Small intestine (tissue), 7 donors: ENCODE measurements at regions not wholly inside any gene's neighbourhood (a gene's known extent, or its start where the extent isn't known, plus 50 kb on each side); places are given as distances from the start of the nearest gene placed in this dataset.

ENCODE experiments used
- DNase-seq, 2 donors: peaks; one replicate each; pipeline versions ENCODE4 v3.0.0 to v3.0.0-alpha.2; 2013
- FAIRE-seq: peaks from 2 replicates; lab custom pipeline; 2012; peaks lifted over from hg19 to GRCh38; lab: Jason Lieb, UNC
- H3K27ac ChIP-seq, 3 donors: one replicate each; pipeline ENCODE4 v1.5.1; 2013; ENCODE audit warnings: low read length in 2 of 3, mild to moderate bottlenecking in 2 of 3, control low read depth in 1 of 3, inconsistent platforms in 1 of 3, low read depth in 1 of 3, moderate library complexity in 1 of 3
- H3K27me3 ChIP-seq, 3 donors: one replicate each; pipeline ENCODE4 v1.6.1; 2013; ENCODE audit warnings: low read length in 3 of 3, inconsistent platforms in 1 of 3; ENCODE audit not compliant: control insufficient read depth in 3 of 3, insufficient read depth in 3 of 3
- H3K36me3 ChIP-seq, 3 donors: one replicate each; pipeline ENCODE4 v1.6.1; 2013; ENCODE audit warnings: low read length in 3 of 3, inconsistent platforms in 1 of 3, low read depth in 1 of 3, mild to moderate bottlenecking in 1 of 3, moderate library complexity in 1 of 3; ENCODE audit not compliant: control insufficient read depth in 3 of 3, insufficient read depth in 2 of 3
- H3K4me1 ChIP-seq, 3 donors: one replicate each; pipeline ENCODE4 v1.6.1; 2013; ENCODE audit warnings: low read length in 2 of 3, inconsistent platforms in 1 of 3, low read depth in 1 of 3, mild to moderate bottlenecking in 1 of 3, moderate library complexity in 1 of 3; ENCODE audit not compliant: control insufficient read depth in 3 of 3, insufficient read depth in 2 of 3
- H3K4me3 ChIP-seq, 3 donors: one replicate each; pipeline ENCODE4 v1.5.1; 2013; ENCODE audit warnings: low read length in 3 of 3, control low read depth in 1 of 3, inconsistent platforms in 1 of 3, low read depth in 1 of 3, mild to moderate bottlenecking in 1 of 3, moderate library complexity in 1 of 3
- H3K9me3 ChIP-seq, 2 donors: one replicate each; pipeline ENCODE4 v1.6.1; 2013; ENCODE audit warnings: low read depth in 1 of 2, low read length in 1 of 2; ENCODE audit not compliant: control insufficient read depth in 2 of 2, insufficient read depth in 1 of 2
- whole genome bisulfite sequencing, 3 donors: extraction: QIAGEN DNeasy Blood & Tissue Kit; methylation state at CpG; one replicate each; pipeline ENCODE4 v1.1.7; 2013; 5-methylcytosine and 5-hydroxymethylcytosine counted together
- donor health status: healthy with polysubstance abuse.
- donor health status: control.
- donor health status: control.
- donor health status: Bipolar disorder and iron deficiency.
- donor health status: healthy.

DNA sequence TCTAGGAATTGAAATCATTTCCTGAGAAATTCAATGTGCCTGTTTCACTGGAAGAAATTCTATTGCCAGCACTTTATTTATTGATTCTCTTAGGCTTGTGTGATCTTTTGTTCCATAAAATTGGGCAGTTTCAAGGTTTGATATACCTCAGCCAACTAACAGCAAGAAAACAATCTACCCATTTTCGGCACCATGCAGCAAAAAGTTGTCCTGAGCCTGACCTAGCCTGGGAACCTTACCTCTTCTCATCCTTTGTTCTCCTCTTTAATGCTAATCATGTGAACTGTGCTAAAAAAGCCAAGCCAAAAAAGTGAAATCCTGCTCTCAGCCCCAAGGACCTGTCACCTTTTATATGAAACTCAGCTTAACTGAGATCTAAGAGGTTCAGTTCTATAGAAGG lies 477.3 kb downstream of the SUCLA2 start:
- H3K4me3 ChIP-seq: no peak overlapping the region
- H3K27ac ChIP-seq: no peak overlapping the region
- no peaks in the 10 kb centered on the region for H3K4me1 ChIP-seq
- peaks cover 0 to 6% of the 10 kb centered on the region in 2 donors for H3K9me3 ChIP-seq
- no peaks in the 10 kb centered on the region for H3K27me3 ChIP-seq
- FAIRE-seq: no peak
- 78 to 87% (median 82%) methylated on average over 1 of the region's 1 CpG for WGBS, 3 donors
- no peaks in the 10 kb centered on the region for H3K36me3 ChIP-seq
- no peak for DNase-seq

DNA sequence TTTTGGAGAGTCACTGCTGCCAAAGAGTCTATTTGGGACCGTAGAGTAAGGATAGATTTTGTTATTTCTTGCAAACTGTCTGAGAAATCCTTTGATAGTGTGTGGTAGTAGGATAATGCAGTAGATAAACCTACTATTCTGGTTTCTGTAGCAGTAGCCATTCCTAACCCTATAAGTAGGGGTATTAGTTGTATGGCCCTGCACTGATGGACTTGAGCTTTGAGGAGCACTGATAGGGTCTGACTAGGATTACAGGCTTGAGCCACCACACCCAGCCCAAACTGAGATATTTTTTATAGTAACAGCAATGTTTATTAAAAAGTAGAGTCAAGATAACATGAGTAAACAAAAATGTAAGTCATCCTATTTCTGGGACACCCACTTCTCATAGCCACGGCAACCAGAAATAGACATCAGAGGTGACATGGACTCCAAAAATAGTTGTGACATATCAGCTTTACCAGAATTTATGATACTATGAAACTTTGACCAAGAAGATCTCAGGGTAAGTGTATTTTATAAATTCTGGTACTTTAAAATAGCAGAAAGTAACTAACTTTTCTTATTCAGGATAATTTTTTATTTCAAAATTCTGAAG lies 479.1 kb downstream of the SUCLA2 start:
- Histone ChIP-seq H3K9me3 (peaks cover 0 to 6% of the 10 kb centered on the region in 2 donors), H3K4me1 (no peaks in the 10 kb centered on the region), H3K27ac (no peak overlapping the region), H3K4me3 (no peak overlapping the region), H3K36me3 (no peaks in the 10 kb centered on the region), H3K27me3 (no peaks in the 10 kb centered on the region)
- 75 to 86% (median 81%) methylated on average over 2 of the region's 2 CpGs for WGBS, 3 donors
- FAIRE-seq (no peak), DNase-seq (no peak)

DNA sequence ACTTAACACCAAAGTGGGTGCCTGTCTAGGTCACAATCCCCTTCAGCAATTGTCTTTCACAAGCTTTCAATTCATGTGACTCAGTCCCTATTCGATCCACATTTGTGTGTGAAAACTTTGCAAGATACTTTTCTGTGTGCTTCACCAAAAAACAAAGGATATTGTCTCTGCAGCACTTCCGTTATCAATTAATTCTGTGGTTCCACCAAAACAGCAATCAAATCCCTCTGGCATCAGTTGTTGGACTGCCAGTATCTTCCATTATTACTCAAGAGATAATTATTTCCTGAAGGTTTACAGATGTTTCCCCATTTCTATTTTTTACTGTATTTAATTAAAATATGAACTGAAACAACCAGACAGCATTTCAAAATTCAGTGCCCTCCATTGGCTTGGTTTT lies 481.4 kb downstream of the SUCLA2 start:
- H3K27ac ChIP-seq: no peak overlapping the region
- H3K4me1 ChIP-seq: no peaks in the 10 kb centered on the region
- H3K4me3 ChIP-seq: no peak overlapping the region
- WGBS, 3 donors: 38 to 47% (median 40%) methylated on average over 2 of the region's 2 CpGs
- H3K36me3 ChIP-seq: no peaks in the 10 kb centered on the region
- H3K9me3 ChIP-seq: peaks cover 0 to 10% of the 10 kb centered on the region in 2 donors
- no peak for FAIRE-seq
- no peak for DNase-seq
- no peaks in the 10 kb centered on the region for H3K27me3 ChIP-seq

DNA sequence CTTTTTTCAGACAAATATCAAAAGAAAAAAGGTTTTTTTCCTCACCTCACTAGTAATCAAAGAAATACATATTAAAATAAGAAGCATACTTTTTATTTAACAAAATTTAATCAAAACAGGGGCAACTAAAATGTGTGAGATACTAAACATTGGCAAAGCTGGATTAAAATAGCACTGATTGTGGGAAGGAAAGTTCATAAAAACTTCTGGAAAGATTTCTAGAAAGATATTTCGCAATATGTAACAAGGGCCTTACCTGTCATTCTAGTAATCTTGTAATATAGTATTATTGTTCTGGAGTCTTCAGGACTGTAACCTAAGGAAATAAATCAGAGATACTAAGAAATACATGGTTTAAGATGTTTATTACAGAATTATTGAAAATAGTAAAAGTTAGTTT lies 482.5 kb downstream of the SUCLA2 start:
- Histone ChIP-seq H3K36me3 (no peaks in the 10 kb centered on the region), H3K4me3 (no peak overlapping the region), H3K9me3 (peaks cover 0 to 10% of the 10 kb centered on the region in 2 donors), H3K27ac (no peak overlapping the region), H3K27me3 (no peaks in the 10 kb centered on the region), H3K4me1 (no peaks in the 10 kb centered on the region)
- 83 to 93% (median 85%) methylated on average over 1 of the region's 1 CpG for WGBS, 3 donors
- FAIRE-seq: no peak
- DNase-seq: no peak

DNA sequence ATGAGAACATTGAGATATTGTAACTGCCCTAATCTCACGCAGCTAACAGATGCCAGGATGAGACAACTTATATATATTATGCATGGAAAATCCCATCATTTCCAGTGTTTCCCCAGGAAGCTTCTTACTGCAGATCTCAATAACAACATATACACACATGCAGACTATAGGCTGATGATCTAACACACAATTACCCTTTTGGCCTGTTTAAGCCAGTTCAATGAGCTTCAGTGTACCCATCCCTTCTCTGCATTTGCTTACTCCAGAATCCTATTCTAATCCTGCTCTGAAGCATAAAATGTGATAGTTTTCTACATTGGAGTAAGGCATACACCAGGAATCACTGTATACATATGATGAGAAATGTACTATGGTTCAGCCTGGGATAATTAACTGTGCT lies 489.4 kb downstream of the SUCLA2 start:
- Histone ChIP-seq H3K27ac (no peak overlapping the region), H3K9me3 (peaks cover 0 to under 1% of the 10 kb centered on the region in 2 donors), H3K36me3 (no peaks in the 10 kb centered on the region), H3K4me1 (no peaks in the 10 kb centered on the region), H3K4me3 (no peak overlapping the region), H3K27me3 (no peaks in the 10 kb centered on the region)
- DNase-seq (no peak), FAIRE-seq (no peak)
- WGBS, 3 donors: 72 to 84% (median 76%) methylated on average over 1 of the region's 1 CpG

DNA sequence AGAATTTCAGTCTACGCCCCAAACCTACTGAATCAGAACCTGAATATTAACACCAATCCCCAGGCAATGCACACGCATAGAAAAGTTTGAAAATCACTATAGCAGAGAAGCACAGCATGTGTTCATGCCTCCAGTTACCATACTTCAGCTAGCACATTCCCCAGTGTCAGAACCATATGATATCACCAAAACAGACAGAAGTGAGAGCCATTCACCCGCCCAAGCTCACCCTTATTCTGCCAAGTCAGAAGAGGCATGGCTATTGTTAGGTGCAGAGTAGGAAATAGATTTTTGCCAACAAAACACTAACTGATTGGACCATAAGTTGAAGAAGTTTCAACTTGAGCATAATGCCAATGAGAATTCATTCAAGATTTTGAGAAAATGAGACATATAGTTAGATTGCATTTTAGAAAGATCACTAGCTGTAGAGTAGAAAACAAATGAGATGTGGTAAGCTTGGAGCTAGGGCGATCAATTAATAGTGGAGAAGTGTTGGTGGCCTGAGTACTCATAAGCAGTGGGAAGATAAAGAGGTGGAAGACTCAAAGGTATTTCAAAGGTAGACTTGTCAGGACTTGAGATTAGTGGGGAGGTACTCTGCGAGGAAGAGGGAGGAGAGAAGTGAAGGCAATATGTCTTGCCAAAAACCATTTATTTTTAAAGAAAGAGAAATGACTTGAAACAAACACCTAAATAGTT lies 492.4 kb downstream of the SUCLA2 start:
- Histone ChIP-seq H3K27ac (no peak overlapping the region), H3K4me3 (no peak overlapping the region), H3K27me3 (no peaks in the 10 kb centered on the region), H3K4me1 (no peaks in the 10 kb centered on the region), H3K9me3 (no peaks in the 10 kb centered on the region), H3K36me3 (no peaks in the 10 kb centered on the region)
- 72 to 80% (median 75%) methylated on average over 5 of the region's 5 CpGs for WGBS, 3 donors
- no peak for FAIRE-seq
- DNase-seq: no peak

DNA sequence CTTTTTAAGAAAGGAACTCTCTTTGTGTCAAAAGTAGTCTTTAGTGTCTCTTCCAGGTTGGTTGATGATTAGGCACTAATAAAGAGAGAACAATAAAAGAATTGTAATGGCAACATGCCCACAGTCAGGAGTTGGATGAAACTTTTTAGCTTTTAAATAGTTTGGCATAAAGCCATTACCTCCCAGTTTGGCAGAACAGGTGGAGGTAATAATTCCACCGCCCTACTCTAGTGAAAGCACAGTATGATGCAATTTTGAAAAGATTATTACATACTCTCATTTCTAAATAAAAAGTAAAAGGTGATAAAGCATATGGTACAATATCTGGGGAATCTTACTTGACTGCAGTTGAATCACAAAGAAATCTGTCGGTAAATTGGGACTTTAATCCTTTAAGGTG lies 497.6 kb downstream of the SUCLA2 start:
- H3K9me3 ChIP-seq: no peaks in the 10 kb centered on the region
- DNase-seq: no peak
- no peaks in the 10 kb centered on the region for H3K36me3 ChIP-seq
- 11 to 65% (median 39%) methylated on average over 2 of the region's 2 CpGs for WGBS, 3 donors
- H3K4me3 ChIP-seq: no peak overlapping the region
- no peaks in the 10 kb centered on the region for H3K27me3 ChIP-seq
- no peak overlapping the region for H3K27ac ChIP-seq
- no peaks in the 10 kb centered on the region for H3K4me1 ChIP-seq
- no peak for FAIRE-seq

DNA sequence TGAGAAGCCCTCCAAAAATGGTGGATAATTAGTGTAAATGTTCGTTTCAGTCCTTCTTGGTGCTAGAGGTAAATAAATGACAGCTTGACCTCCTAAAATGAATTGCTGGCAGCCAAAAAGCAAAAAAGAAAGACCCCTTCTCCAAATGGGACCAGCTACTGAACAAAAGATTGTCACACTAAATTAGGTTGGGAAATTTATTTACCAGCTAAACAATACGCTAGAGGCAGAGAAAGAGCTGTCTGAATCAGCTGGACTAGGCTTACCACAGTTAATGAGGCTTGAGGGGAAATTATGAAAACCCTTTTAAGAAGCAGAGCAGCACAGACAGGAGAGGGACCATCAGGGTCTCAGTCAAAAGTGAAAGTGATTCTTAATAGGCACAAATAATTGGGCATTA lies 498.9 kb downstream of the SUCLA2 start:
- FAIRE-seq: no peak

More for the DNA sequence above, 498.9 kb downstream of the SUCLA2 start:
- Histone ChIP-seq H3K4me1 (no peaks in the 10 kb centered on the region), H3K27ac (no peak overlapping the region), H3K4me3 (no peak overlapping the region), H3K9me3 (no peaks in the 10 kb centered on the region), H3K27me3 (no peaks in the 10 kb centered on the region), H3K36me3 (no peaks in the 10 kb centered on the region)
- WGBS, 3 donors: 60 to 69% (median 64%) methylated on average over 2 of the region's 2 CpGs
- no peak for DNase-seq
